IPS-18c (cell line): ENCODE measurements at regions not wholly inside any gene's neighbourhood (a gene's known extent, or its start where the extent isn't known, plus 50 kb on each side); places are given as distances from the start of the nearest gene placed in this dataset.

Source experiments
- H3K4me3 ChIP-seq: 2 replicates; pipeline ENCODE4 v1.7.0; 2013; ENCODE audit warnings: low read depth, mild to moderate bottlenecking, low read length, moderate library complexity; ENCODE audit not compliant: insufficient read depth
- H3K9me3 ChIP-seq: one replicate; pipeline ENCODE4 v1.6.1; 2013; ENCODE audit warnings: mild to moderate bottlenecking, low read length, moderate library complexity; ENCODE audit not compliant: control insufficient read depth, insufficient read depth

DNA sequence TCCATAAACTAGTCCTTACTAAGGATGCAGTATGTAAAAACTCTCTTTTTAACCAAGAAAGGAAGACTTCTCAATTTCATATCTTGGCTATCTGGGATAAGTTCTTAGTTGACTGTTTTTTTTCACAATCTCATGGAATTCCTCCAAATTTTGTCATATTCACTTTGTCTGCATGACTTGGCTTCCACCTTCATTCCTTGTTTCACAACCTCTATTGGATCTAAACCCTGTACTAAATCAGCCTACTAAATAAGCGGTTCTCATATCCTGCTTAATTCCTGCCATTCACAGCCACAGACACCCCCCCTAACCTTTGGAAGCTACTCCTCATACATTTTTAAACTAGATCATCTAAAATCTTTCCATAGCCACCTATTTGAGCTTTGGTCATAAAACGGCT is 370.6 kb upstream of the NAALADL2 start:
- Histone ChIP-seq H3K9me3 (no peaks in the 10 kb centered on the region), H3K4me3 (no peak overlapping the region)

DNA sequence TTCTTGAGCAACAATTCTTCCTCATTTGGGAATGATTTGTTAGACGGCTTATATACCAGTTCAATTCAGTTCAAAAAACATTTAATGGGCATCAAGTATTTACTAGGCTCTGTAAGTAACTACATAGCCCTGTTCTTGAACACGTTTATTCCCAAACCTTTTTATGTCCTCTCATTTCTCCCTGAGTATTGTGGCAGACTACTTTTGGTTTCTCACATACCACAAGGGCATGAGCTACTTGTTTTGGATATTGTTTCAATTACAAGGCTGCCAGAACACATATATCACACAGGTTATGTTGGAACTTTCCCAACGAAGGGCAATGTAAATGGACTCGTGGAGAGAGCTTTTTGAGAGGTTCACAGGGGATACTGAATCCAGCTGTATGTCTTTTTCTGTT is 363.8 kb upstream of the NAALADL2 start:
- no peak overlapping the region for H3K4me3 ChIP-seq
- no peaks in the 10 kb centered on the region for H3K9me3 ChIP-seq

DNA sequence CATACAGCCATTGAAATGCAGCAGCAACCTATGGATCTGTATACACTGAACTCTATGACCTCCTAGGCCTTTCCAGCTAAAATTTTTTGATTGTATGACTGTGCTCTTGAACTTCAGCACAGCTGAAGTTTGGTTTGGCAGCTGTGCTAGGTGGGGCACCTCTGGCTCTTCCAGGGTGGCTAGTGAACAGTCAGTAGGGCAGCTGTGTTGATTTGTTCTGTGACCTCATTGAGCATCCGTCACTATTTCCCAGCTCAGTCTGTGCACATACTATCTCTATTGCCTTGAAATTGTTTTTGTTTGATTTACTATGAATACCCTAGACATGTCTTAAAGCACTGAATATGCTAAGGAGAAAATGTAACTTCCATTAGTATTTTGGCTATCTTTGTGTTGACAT is 363.2 kb upstream of the NAALADL2 start:
- H3K9me3 ChIP-seq = no peaks in the 10 kb centered on the region

DNA sequence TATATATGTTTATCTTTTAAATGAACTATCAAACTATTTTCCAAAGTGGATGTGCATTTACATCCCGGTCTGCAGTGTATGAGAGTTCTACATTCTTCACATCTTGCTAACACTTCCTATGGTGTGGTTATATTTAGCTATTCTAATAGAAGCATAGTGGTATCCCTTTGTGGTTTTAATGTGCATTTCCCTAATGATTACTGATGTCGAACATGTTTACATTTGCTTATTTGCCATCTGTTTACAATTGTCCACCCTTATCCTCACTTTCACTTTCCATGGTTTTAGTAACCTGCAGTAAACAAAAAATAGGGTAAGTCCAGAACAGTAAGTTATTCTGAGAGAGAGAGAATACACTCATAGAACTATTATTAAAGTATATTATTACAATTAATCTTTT is 360.5 kb upstream of the NAALADL2 start:
- Histone ChIP-seq H3K4me3 (no peak overlapping the region), H3K9me3 (no peaks in the 10 kb centered on the region)

More for the DNA sequence above, 363.2 kb upstream of the NAALADL2 start:
- no peak overlapping the region for H3K4me3 ChIP-seq

DNA sequence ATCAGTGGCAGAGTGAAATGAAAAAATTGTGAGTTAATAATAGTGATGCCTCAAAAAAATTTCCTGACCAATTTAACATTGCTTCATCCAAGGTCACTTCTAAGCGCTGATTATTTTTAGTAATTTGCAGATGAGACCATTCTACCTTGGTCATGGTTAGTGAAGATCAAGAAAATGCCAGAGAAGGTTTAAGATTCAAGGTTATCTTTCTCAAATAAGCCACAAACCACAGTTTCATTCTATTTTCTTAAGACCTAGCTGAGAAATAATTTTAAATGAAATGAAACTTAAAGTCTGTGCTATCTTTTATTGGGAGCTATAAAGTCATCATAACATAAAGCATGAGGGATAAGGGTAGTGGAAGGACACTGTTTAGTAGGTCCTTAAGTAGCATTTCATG is 353.9 kb upstream of the NAALADL2 start:
- no peaks in the 10 kb centered on the region for H3K9me3 ChIP-seq
- H3K4me3 ChIP-seq = no peak overlapping the region

DNA sequence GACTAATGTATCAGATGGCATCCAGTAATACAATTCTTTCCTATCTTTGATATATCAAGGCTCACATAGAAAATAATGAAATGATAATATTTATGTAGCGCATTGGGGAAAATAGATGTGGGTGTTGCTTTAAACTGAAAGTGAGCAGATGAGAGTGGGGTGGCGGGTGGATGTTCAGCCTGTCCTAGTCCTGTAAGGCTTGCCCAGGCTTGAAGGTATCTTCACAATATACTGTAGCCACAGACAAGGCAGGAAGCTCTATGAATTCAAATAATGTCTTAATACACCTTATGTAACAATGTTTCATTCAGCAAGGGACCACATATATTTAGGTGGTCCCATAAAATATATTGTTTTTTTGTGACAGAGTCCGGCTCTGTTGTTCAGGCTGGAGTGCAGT is 334.9 kb upstream of the NAALADL2 start:
- Histone ChIP-seq H3K9me3 (no peaks in the 10 kb centered on the region), H3K4me3 (no peak overlapping the region)

DNA sequence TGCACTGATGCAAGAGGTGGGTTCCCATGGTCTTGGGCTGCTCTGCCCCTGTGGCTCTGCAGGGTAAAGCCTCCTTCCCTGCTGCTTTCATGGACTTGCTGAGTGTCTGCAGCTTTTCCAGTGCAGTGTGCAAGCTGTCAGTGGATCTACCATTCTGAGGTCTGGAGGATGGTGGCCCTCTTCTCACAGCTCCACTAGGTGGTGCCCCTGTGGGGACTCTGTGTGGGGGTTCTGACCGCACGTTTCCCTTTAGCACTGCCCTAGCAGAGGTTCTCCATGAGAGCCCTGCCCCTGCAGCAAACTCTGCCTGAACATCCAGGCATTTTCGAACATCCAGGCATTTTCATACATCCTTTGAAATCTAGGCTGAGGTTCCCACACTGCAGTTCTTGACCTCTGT is 329.8 kb upstream of the NAALADL2 start:
- no peaks in the 10 kb centered on the region for H3K9me3 ChIP-seq
- H3K4me3 ChIP-seq = no peak overlapping the region

DNA sequence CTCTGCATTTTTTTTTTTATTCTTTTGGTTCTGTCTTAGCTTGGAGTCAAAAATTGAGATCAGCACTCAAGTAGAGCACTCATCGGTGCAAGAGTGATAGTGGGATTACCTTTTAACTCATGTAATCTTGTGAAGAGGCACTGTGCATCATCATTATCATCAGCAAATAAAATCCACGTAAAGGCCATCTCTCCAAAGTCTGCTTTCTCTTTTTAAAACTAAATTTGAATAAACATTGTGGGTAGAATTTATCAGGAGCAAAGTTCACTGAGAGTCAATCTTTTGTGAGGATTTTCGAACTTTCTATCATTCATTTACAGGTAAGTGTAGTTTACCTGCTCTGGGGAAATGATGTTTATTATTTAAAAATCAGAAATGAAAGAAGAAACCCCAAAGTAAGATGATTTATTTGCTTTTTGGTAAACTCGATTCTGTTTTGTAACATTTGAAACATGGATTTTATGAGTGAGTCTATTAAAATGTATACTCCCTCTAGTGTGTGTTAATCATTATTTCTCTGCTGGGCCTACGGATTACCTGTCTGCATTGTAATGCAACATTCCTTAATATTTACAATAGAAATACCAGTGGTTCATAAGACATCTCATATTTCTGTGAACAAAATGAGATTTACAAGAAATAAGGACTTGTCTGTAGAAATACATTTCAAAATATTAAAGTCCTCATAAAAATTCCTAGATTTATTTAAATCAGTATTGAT is 327.7 kb upstream of the NAALADL2 start:
- Histone ChIP-seq H3K4me3 (no peak overlapping the region), H3K9me3 (no peaks in the 10 kb centered on the region)

DNA sequence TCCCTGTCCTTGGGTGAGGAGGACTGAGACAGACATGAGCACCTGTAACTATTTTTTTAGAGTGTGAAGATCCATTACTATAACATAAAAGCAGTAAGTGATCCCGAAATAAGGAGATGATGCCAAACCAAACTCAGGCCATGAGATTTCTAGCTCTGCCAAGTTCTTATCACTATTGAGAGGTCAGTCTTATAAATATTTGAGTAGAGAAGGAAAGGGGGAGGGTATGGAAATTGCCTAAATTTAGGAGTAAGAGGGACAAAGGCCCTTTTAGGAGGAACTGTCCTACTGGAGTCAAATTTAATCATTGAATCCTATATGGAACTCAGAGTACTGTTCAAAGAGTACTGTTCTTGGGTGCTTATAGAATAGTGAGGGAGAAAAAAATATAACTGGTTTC is 326.9 kb upstream of the NAALADL2 start:
- H3K9me3 ChIP-seq = no peaks in the 10 kb centered on the region
- no peak overlapping the region for H3K4me3 ChIP-seq

DNA sequence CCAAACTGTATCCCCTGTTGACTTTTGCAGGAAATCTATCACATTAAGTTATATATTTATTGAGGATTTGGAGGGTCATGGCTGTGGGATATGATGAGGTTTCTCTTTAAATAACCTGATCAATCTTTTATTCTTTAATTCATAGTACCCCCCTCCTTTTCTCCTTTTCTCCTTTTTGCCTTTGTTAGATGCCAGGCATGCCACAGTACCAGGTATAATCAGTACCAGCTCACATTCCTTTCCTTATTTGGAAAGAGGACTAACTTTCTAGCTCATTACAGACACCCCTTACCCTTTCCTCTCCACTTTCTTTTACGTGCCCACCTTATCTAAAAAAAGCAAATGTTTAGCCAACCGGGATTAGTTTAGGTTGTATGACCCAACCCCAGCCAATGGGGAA is 326.4 kb upstream of the NAALADL2 start:
- H3K9me3 ChIP-seq = no peaks in the 10 kb centered on the region
- no peak overlapping the region for H3K4me3 ChIP-seq

DNA sequence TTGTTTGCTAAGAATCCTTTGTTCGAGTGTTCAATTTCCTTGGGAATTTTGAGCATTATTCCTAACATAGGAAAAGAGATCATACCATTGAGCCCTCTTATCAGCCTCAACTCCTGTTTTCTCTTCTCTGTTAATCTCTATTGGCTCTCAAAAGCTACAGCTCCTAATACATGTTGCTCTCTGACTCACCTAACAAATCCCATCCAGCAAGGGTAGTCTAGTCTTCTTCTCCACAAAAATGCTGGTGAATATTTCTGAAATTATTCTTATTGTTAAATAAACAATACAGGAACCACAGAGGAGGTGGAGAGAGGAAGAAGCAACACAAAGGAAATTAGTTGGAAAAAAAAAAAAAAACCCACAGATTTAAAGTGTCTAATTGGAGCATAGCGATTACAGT is 325.8 kb upstream of the NAALADL2 start:
- H3K4me3 ChIP-seq = no peak overlapping the region
- no peaks in the 10 kb centered on the region for H3K9me3 ChIP-seq

DNA sequence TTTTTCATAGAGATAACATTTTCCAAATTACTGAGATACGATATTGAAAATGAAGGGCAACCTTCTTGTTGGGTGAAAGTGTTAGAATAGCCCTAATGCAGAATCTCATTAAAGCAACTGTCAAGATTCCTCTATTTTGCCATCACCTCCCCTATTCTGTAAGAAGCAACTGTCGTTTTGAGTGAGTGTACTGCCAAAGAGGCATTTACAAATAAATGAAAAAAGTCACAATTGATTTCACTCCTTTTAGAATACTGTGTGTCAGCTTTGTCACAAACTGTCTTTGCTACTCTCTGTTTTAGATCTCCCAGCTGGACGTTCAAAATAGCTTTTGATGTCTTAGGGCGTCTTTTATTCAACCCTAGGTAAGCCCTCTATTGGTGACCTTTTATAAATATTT is 322.8 kb upstream of the NAALADL2 start:
- Histone ChIP-seq H3K4me3 (no peak overlapping the region), H3K9me3 (no peaks in the 10 kb centered on the region)

DNA sequence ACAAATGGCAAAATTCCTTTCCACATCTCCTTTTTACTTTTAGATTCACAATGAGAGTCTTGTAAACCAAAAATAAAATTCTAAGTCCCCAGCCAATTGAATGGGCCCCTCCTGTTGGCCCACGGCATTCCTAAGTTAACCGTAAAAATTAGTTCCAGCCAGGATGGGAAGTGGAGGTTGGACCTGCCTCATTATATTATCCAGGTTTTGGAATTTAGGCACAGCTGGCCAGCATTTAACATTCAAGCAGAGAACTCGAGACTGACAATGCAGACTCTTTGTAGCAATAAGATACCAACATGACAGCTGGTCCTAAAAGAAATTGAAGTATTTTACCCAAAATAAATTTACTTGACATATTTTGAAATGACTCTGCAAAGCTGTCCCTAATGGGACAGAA is 321.0 kb upstream of the NAALADL2 start:
- Histone ChIP-seq H3K4me3 (no peak overlapping the region), H3K9me3 (no peaks in the 10 kb centered on the region)

DNA sequence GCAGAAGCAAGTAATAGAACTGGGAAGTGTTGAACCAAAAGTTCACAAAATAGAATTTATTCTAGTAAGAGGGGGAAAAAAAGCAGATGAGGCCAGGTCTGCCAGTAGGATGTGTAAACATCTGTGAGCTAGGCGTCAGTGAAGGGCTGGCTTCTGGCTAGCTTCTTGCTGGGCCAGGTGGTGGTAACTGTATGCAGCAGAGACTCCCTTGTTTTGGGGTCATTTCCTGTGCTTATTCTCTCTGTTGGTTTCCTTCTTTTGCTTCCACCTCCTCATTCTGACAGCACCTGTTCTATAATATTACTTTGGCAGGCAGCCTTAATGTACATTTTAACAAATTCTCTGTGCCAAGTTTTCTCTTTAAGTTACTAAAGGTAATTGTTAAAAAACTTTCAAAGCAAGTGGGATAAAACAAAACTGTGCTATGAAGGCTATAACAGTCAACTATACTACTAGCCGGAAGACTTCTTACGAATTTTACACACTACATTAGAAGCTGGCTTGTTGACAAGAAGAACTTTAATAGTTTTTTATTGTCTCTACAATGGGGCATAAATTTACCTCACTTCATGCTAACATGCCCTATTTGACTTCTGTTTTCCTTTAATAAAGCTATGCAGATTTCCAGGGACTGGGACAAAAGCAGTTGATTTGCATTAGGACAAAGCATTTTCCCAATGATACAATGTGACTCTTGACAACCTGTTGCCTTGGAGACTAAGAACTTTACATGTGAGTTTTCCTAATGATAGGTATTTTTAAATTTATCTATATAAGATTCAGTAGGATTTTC is 318.8 kb upstream of the NAALADL2 start:
- Histone ChIP-seq H3K9me3 (no peaks in the 10 kb centered on the region), H3K4me3 (no peak overlapping the region)

DNA sequence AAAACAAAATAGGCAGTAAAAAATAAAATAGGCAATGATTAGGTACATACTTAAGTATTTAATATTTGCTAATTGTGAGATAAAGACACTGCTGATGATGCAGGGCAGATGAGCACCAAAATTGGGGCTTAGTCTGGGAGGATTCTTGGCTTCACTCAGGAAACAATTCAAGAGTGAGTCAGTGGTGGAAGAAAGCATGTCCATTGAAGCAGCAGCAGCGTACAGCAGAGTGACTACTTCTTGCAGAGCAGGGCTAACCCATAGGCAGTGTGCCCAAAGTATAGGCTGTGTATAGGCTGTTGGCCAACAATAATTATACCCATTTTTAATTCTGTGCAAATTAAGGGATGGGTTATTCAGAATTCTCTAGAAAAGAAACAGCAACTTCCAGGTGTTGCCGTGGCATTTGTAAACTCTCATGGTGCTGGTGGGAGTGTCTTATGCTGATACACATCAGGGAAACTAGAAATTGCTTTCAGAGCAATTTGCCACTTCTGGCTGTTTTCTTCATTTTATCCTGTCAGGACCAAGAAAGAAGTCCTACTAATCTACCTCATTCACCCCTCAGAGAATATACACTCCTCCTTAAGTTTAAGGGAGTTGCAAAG is 317.3 kb upstream of the NAALADL2 start:
- no peak overlapping the region for H3K4me3 ChIP-seq
- H3K9me3 ChIP-seq = no peaks in the 10 kb centered on the region

DNA sequence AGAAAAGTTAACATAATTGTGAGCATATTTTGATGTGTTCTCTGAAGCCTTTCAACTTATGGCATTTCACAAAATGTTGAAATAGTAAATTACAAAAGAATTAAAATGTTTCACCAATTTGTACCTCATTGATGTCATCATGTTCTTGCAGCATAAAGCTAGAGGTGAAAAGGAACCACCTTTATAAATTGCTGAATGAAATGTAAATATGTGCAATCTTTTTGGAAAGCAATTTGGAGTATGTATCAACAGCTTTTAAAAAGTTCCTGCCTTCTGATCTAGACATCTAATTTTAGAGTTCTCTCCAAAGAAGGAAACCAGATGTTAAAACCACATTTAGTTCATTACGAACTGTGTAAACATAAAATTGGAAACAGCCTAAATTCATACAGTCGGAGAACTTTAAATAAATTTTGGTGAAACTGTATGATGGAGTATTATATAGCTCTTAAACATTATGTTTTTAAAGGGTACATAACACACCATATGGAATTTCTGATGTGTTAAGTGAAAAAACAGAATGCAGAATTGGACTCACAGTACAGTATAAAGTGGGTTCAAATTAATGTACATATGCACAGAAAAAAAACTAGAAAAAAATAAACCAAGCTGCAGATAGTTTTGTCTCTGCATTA is 311.2 kb upstream of the NAALADL2 start:
- no peaks in the 10 kb centered on the region for H3K9me3 ChIP-seq
- H3K4me3 ChIP-seq = no peak overlapping the region

DNA sequence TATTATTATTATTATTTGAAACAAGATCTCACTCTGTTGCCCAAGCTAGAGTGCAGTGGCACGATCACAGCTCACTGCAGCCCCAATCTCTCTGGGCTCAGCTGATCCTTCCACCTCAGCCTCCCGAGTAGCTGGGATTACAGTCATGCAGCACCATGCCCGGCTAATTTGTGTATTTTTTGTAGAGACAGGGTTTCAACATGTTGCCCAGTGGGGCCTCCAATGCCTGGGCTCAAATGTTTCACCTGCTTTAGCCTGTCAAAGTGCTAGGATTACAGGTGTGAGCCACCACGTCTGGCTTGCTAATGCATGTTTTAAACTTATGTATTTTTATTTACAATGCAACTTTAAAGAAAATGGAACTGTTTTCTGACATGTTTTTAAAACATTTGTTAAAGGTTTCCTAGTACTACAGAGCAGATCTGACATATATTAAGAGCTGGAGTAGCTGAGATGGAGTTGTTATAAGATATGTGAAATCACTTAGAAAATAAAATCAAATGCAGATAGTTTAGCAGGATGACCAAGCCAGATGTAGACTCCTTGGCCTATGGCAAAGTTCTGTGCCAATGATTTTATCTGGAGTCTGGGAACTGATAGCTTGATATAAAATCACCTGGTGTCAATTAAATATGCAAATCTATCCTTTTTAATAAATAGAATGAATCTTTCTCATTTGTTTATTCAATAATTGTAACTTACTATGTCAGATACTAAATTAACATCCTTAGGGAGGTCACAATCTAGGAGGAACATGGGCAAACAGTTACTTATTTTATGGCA is 310.1 kb upstream of the NAALADL2 start:
- Histone ChIP-seq H3K4me3 (no peak overlapping the region), H3K9me3 (no peaks in the 10 kb centered on the region)
